HCT116 (cell line): ENCODE measurements at regions not wholly inside any gene's neighbourhood (a gene's known extent, or its start where the extent isn't known, plus 50 kb on each side); places are given as distances from the start of the nearest gene placed in this dataset.
A peak's percentile ranks its signal among the peaks of the same experiment; 100 is the strongest.

Experiments used
- ATAC-seq: fragments of 200-7000 bp; cut with Tn5 transposase; 2 replicates; pipeline ENCODE4 v1.9.1; 2020; ENCODE audit warnings: mild to moderate bottlenecking, moderate library complexity
- BruUV-seq: library from RNA; stranded (reverse); fragments of 400-500 nt; replicated peaks from 2 replicates; lab custom pipeline; 2021; lab: Mats Ljungman, UMichigan
- CTCF ChIA-PET: fragments of 300-600 bp; sonication (Branson Sonifier 250); formaldehyde crosslinking; loops from one replicate; lab custom pipeline; 2021; ENCODE audit warnings: antibody characterized with exemption; lab: Charles Lee
- POLR2A ChIA-PET: fragments of 300-600, 350-600 bp; sonication (Branson Sonifier 250); formaldehyde crosslinking; loops from one replicate; lab custom pipeline; 2021; ENCODE audit warnings: antibody characterized with exemption; lab: Charles Lee
- RAD21 ChIA-PET, 2 experiments: fragments of 300-600 bp; sonication (Branson Sonifier 250); formaldehyde crosslinking; loops; one replicate each; lab custom pipeline; 2023; ENCODE audit warnings: low total read pairs in 2 of 2; ENCODE audit not compliant: uncharacterized antibody in 2 of 2, unreplicated experiment in 2 of 2, low non-redundant PET in 1 of 2; lab: Charles Lee
- DNase-seq: peaks from one replicate; pipeline ENCODE4 v3.0.0-alpha.2; 2010; ENCODE audit warnings: low read depth, low spot score
- H2AFZ ChIP-seq: fragments of 200-600 bp; shearing (Covaris generic), sonication (generic); 2 replicates; pipeline ENCODE4 v1.6.1; 2017; ENCODE audit warnings: low read depth, mixed run types, mixed read lengths, antibody characterized with exemption, low read length; ENCODE audit not compliant: poor library complexity, severe bottlenecking
- H3K27ac ChIP-seq: 2 replicates; pipeline ENCODE4 v1.5.1; 2012; ENCODE audit warnings: low read depth, low read length
- H3K27me3 ChIP-seq: fragments of 200-600 bp; sonication (generic); 2 replicates; pipeline ENCODE4 v1.6.1; 2016; ENCODE audit warnings: mixed run types, low read length, mixed read lengths; ENCODE audit not compliant: insufficient read depth
- H3K36me3 ChIP-seq, 2 experiments: fragments of 200-500 bp in 1 of 2; fragments of 200-600 bp in 1 of 2; sonication (Bioruptor generic) in 1 of 2; sonication (generic) in 1 of 2; 2 replicates each; pipeline versions ENCODE4 v1.5.1 to v1.6.1; 2014 to 2016; ENCODE audit warnings: low read length in 2 of 2, inconsistent platforms in 1 of 2, mixed read lengths in 1 of 2, mixed run types in 1 of 2; ENCODE audit not compliant: insufficient read depth in 2 of 2, control insufficient read depth in 1 of 2
- H3K4me1 ChIP-seq, 2 experiments: fragments of 200-600 bp in 1 of 2; sonication (generic) in 1 of 2; 2 replicates each; pipeline versions ENCODE4 v1.5.1 to v1.6.1; 2012 to 2017; ENCODE audit warnings: low read length in 2 of 2, inconsistent platforms in 1 of 2, mild to moderate bottlenecking in 1 of 2, mixed read lengths in 1 of 2, mixed run types in 1 of 2, moderate library complexity in 1 of 2; ENCODE audit not compliant: insufficient read depth in 2 of 2, control insufficient read depth in 1 of 2
- H3K4me2 ChIP-seq: fragments of 200-600 bp; sonication (generic); 2 replicates; pipeline ENCODE4 v1.6.1; 2017; ENCODE audit warnings: mixed run types, low read length, mixed read lengths
- H3K4me3 ChIP-seq, 2 experiments: fragments of 200-600 bp in 1 of 2; sonication (generic) in 1 of 2; replicated peaks in 1 of 2; 2 replicates each; pipeline ENCODE4 v1.5.1; 2011 to 2016; ENCODE audit warnings: low read length in 2 of 2, control low read depth in 1 of 2, low read depth in 1 of 2, mild to moderate bottlenecking in 1 of 2, mixed read lengths in 1 of 2, mixed run types in 1 of 2
- H3K79me2 ChIP-seq: fragments of 200-600 bp; sonication (generic); 2 replicates; pipeline ENCODE4 v1.6.1; 2017; ENCODE audit warnings: mild to moderate bottlenecking, mixed run types, low read length, moderate library complexity, mixed read lengths; ENCODE audit not compliant: insufficient read depth
- H3K9ac ChIP-seq: fragments of 200-600 bp; sonication (generic); 2 replicates; pipeline ENCODE4 v1.6.1; 2016; ENCODE audit warnings: low read length, mixed read lengths
- H3K9me2 ChIP-seq: fragments of 200-600 bp; sonication (generic), shearing (Covaris generic); 2 replicates; pipeline ENCODE4 v1.6.1; 2017; ENCODE audit warnings: mixed run types, mild to moderate bottlenecking, moderate library complexity; ENCODE audit not compliant: insufficient read depth
- H3K9me3 ChIP-seq, 2 experiments: fragments of 200-500 bp in 1 of 2; fragments of 200-600 bp in 1 of 2; sonication (Bioruptor generic) in 1 of 2; sonication (generic) in 1 of 2; 2 replicates each; pipeline ENCODE4 v1.6.1; 2014 to 2017; ENCODE audit warnings: low read length in 2 of 2, mixed read lengths in 2 of 2, inconsistent platforms in 1 of 2, low read depth in 1 of 2, mild to moderate bottlenecking in 1 of 2, mixed run types in 1 of 2, moderate library complexity in 1 of 2; ENCODE audit not compliant: control insufficient read depth in 1 of 2, insufficient read depth in 1 of 2
- H4K20me1 ChIP-seq: fragments of 200-600 bp; sonication (generic), shearing (Covaris generic); 2 replicates; pipeline ENCODE4 v1.6.1; 2017; ENCODE audit warnings: mixed run types, mild to moderate bottlenecking, moderate library complexity; ENCODE audit not compliant: insufficient read depth
- CTCF ChIP-seq, 3 experiments: fragments of 200-600 bp in 1 of 3; sonication (generic) in 1 of 3; IDR thresholded peaks in 2 of 3; conservative IDR thresholded peaks in 1 of 3; 2 replicates each; pipeline ENCODE4 v1.5.1; 2012 to 2017; ENCODE audit warnings: low read depth in 2 of 3, low read length in 2 of 3, antibody characterized with exemption in 1 of 3, borderline replicate concordance in 1 of 3, control low read depth in 1 of 3, mild to moderate bottlenecking in 1 of 3, mixed read lengths in 1 of 3, mixed run types in 1 of 3, moderate library complexity in 1 of 3; ENCODE audit not compliant: insufficient read depth in 1 of 3
- JUND ChIP-seq: IDR thresholded peaks from 2 replicates; pipeline ENCODE4 v1.6.1; 2012
- MAX ChIP-seq: IDR thresholded peaks from 2 replicates; pipeline ENCODE4 v1.6.1; 2012
- ZBTB33 ChIP-seq: IDR thresholded peaks from 2 replicates; pipeline ENCODE4 v1.6.1; 2011; ENCODE audit warnings: mild to moderate bottlenecking, low read length, moderate library complexity; ENCODE audit not compliant: insufficient replicate concordance; ENCODE audit errors: extremely low read depth
- intact Hi-C: fragments of 100-400 bp; cut with micrococcal nuclease; formaldehyde crosslinking; loops from 2 replicates; pipeline ENCODE4 v1.10.0; 2022

- intact Hi-C loops, result no loop called here
- CTCF ChIA-PET, result no interaction called here
These were observed 286.3 kb upstream of the VLDLR start for GRCh38 chr9:2335260-2335659.

GRCh38 chr9:2336055-2336454 is 285.5 kb upstream of the VLDLR start:
- POLR2A ChIA-PET, result no interaction called here
- Histone ChIP-seq H3K9ac (no peak overlapping the region), H3K27me3 (no peaks in the 10 kb centered on the region), H3K4me2 (no peak overlapping the region), H3K9me3 (no peaks in the 10 kb centered on the region), H4K20me1 (no peaks in the 10 kb centered on the region), H3K27ac (no peak overlapping the region), H3K36me3 (no peaks in the 10 kb centered on the region), H3K9me2 (no peaks in the 10 kb centered on the region), H3K4me3 (no peak overlapping the region), H3K4me1 (no peaks in the 10 kb centered on the region), H2AFZ (no peak overlapping the region), H3K79me2 (no peaks in the 10 kb centered on the region)
- no peak for DNase-seq
- ATAC-seq, result no peak
- intact Hi-C loops, result no loop called here
- peak in 1 of 3 experiments; percentile 26; a peak in 2 of 6 replicates for TF ChIP-seq CTCF (IDR thresholded peaks at IDR 0.05 in 2 of 3, conservative IDR thresholded peaks at IDR 0.05 in 1 of 3; ENCODE audit: borderline replicate concordance in 1 of 3, insufficient read depth in 1 of 3, low read depth in 2 of 3, low read length in 2 of 3)
- TF ChIP-seq JUND, result no peak
- TF ChIP-seq MAX, result no peak
- BruUV-seq, result no TSS peak
- CTCF ChIA-PET, result no interaction called here
- RAD21 ChIA-PET, result no interaction called here

More at GRCh38 chr9:2335260-2335659, 286.3 kb upstream of the VLDLR start:
- no peak for TF ChIP-seq ZBTB33
- Histone ChIP-seq H3K9me2 (no peaks in the 10 kb centered on the region), H3K9me3 (no peaks in the 10 kb centered on the region), H3K36me3 (no peaks in the 10 kb centered on the region), H3K4me1 (no peaks in the 10 kb centered on the region), H2AFZ (no peak overlapping the region), H3K27ac (no peak overlapping the region), H4K20me1 (no peaks in the 10 kb centered on the region), H3K27me3 (no peaks in the 10 kb centered on the region), H3K4me3 (no peak overlapping the region), H3K9ac (no peak overlapping the region), H3K4me2 (no peak overlapping the region), H3K79me2 (no peaks in the 10 kb centered on the region)
- ChIA-PET POLR2A (no interaction called here), RAD21 (no interaction called here)
- ATAC-seq, result no peak
- no TSS peak for BruUV-seq
- DNase-seq, result no peak
